ENCODE measurements at regions not wholly inside any gene's neighbourhood (a gene's known extent, or its start where the extent isn't known, plus 50 kb on each side); places are given as distances from the start of the nearest gene placed in this dataset.
"Not testable (repeated sequence)": the region's sequence is repeated elsewhere in the genome, so short reads cannot be mapped to it uniquely, and the experiment has no call there.

DNA sequence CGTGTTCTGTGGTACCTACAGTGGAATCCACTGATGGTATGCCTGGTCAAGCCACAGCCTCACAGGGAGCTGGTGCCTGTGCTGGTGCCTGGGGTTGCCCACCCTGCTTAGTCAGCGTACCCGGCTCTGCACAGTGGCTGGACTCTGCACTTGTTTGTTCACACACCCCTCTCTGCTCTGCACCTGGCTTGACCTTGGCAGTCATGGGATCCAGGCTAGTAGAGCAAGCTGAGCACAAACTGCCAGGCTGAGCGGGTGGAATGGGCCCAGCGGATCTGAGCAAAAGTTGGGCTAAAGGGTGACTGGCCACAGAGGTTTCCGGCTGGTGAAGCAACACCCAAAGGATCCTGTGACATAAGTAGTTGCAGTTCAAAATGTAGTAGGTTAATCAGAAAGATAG is 163.5 kb downstream of the CDH19 start:
- H3K27me3 ChIP-seq (ENCODE audit: control insufficient read depth, insufficient read depth, low read length): no peaks in the 10 kb centered on the region
- H3K4me1 ChIP-seq (ENCODE audit: control insufficient read depth, insufficient read depth, low read length): no peaks in the 10 kb centered on the region
- H3K9ac ChIP-seq (ENCODE audit: low read depth, low read length): no peak overlapping the region
- no peaks in the 10 kb centered on the region for H3K36me3 ChIP-seq (ENCODE audit: control insufficient read depth, insufficient read depth, low read length)
- H3K27ac ChIP-seq (ENCODE audit: low read depth, low read length): no peak overlapping the region
- no peak overlapping the region for H3K4me3 ChIP-seq (ENCODE audit: low read depth, low read length)
- no peaks in the 10 kb centered on the region for H3K9me3 ChIP-seq (ENCODE audit: control insufficient read depth, insufficient read depth, low read length)

DNA sequence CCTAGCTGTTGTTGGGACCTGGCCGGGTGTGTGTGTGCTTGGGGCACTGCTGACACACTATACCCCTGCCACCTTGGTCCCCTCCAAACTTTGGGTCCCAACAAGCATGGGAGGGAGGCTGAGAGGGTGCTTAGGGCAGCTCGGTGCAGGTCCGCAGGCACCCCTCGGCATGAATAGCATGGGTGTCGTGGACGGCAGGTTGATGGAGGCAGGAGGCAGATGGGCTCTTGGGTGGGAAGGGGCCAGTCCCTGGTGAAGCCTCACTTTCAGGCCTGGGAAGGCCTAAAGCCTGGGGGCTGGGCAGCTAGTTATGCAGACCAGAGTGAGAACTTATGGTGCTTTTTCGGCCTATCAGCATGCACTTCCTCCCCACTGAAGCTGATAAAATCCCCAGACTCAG is 164.2 kb downstream of the CDH19 start:
- H3K27ac ChIP-seq (ENCODE audit: low read depth, low read length): no peak overlapping the region
- H3K9ac ChIP-seq (ENCODE audit: low read depth, low read length): no peak overlapping the region
- H3K9me3 ChIP-seq (ENCODE audit: control insufficient read depth, insufficient read depth, low read length): no peaks in the 10 kb centered on the region
- H3K4me3 ChIP-seq (ENCODE audit: low read depth, low read length): no peak overlapping the region
- H3K4me1 ChIP-seq (ENCODE audit: control insufficient read depth, insufficient read depth, low read length): no peaks in the 10 kb centered on the region
- no peaks in the 10 kb centered on the region for H3K27me3 ChIP-seq (ENCODE audit: control insufficient read depth, insufficient read depth, low read length)
- H3K36me3 ChIP-seq (ENCODE audit: control insufficient read depth, insufficient read depth, low read length): no peaks in the 10 kb centered on the region

GRCh38 chr18:66438711-66439536 is 165.0 kb downstream of the CDH19 start:
- Histone ChIP-seq H3K27ac (ENCODE audit: low read depth, low read length) (no peak overlapping the region), H3K27me3 (ENCODE audit: control insufficient read depth, insufficient read depth, low read length) (no peaks in the 10 kb centered on the region), H3K9me3 (ENCODE audit: control insufficient read depth, insufficient read depth, low read length) (no peaks in the 10 kb centered on the region), H3K4me3 (ENCODE audit: low read depth, low read length) (no peak overlapping the region), H3K9ac (ENCODE audit: low read depth, low read length) (no peak overlapping the region), H3K4me1 (ENCODE audit: control insufficient read depth, insufficient read depth, low read length) (no peaks in the 10 kb centered on the region), H3K36me3 (ENCODE audit: control insufficient read depth, insufficient read depth, low read length) (no peaks in the 10 kb centered on the region)

- no peaks in the 10 kb centered on the region for H3K4me1 ChIP-seq (ENCODE audit: control insufficient read depth, insufficient read depth, low read length)
- no peak overlapping the region for H3K4me3 ChIP-seq (ENCODE audit: low read depth, low read length)
- no peak overlapping the region for H3K27ac ChIP-seq (ENCODE audit: low read depth, low read length)
- H3K27me3 ChIP-seq (ENCODE audit: control insufficient read depth, insufficient read depth, low read length): no peaks in the 10 kb centered on the region
- no peaks in the 10 kb centered on the region for H3K9me3 ChIP-seq (ENCODE audit: control insufficient read depth, insufficient read depth, low read length)
- H3K36me3 ChIP-seq (ENCODE audit: control insufficient read depth, insufficient read depth, low read length): no peaks in the 10 kb centered on the region
- H3K9ac ChIP-seq (ENCODE audit: low read depth, low read length): no peak overlapping the region
Measured at GRCh38 chr18:66432636-66433035, 171.3 kb downstream of the CDH19 start.

GRCh38 chr18:66428795-66429194 is 175.1 kb downstream of the CDH19 start:
- H3K9ac ChIP-seq (ENCODE audit: low read depth, low read length): no peak overlapping the region
- no peak overlapping the region for H3K4me3 ChIP-seq (ENCODE audit: low read depth, low read length)
- H3K9me3 ChIP-seq (ENCODE audit: control insufficient read depth, insufficient read depth, low read length): no peaks in the 10 kb centered on the region
- no peaks in the 10 kb centered on the region for H3K36me3 ChIP-seq (ENCODE audit: control insufficient read depth, insufficient read depth, low read length)
- H3K27ac ChIP-seq (ENCODE audit: low read depth, low read length): no peak overlapping the region
- H3K4me1 ChIP-seq (ENCODE audit: control insufficient read depth, insufficient read depth, low read length): no peaks in the 10 kb centered on the region
- no peaks in the 10 kb centered on the region for H3K27me3 ChIP-seq (ENCODE audit: control insufficient read depth, insufficient read depth, low read length)

DNA sequence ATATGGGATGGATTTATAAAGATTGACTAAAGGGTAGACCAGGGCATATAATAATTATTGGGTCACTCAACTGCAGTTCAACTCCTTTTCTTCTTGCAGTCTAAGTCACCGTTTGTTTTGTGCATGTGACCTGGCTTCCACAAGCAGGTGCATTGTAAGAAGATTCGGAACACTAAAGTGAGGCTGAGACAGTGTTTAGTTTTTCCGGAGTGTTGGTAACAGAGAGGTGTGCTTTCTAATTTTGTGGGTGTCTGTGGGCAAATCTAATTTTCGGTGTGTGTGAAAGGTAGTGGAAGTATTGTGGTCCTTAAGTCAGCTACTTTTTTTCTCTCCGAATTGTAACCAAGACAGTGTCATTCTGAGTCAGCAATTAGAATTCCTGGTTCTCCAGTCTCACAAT is 184.5 kb downstream of the CDH19 start:
- no peaks in the 10 kb centered on the region for H3K9me3 ChIP-seq (ENCODE audit: control insufficient read depth, insufficient read depth, low read length)
- H3K9ac ChIP-seq (ENCODE audit: low read depth, low read length): no peak overlapping the region
- H3K4me1 ChIP-seq (ENCODE audit: control insufficient read depth, insufficient read depth, low read length): no peaks in the 10 kb centered on the region
- H3K36me3 ChIP-seq (ENCODE audit: control insufficient read depth, insufficient read depth, low read length): no peaks in the 10 kb centered on the region
- H3K4me3 ChIP-seq (ENCODE audit: low read depth, low read length): no peak overlapping the region
- no peak overlapping the region for H3K27ac ChIP-seq (ENCODE audit: low read depth, low read length)
- no peaks in the 10 kb centered on the region for H3K27me3 ChIP-seq (ENCODE audit: control insufficient read depth, insufficient read depth, low read length)

DNA sequence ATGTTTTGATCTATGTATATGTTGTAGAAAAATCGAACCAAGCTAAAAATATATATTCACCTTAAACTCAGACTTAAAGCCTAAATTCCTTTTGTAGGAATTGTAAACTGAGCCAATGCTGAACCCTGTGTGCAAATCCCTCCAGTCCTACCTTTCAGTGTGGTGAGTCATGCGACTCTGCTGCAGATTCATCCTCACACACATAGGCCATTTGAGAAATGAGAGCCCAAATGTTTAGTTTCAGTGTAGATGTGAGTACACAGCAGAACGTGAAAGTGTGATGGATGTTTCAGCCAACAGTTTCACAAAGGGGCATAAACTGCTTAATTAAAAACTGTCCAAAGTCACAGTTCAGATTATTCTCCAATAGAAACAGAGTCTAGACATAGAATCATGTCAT is 193.2 kb downstream of the CDH19 start:
- Histone ChIP-seq H3K27ac (ENCODE audit: low read depth, low read length) (no peak overlapping the region), H3K27me3 (ENCODE audit: control insufficient read depth, insufficient read depth, low read length) (no peaks in the 10 kb centered on the region), H3K9ac (ENCODE audit: low read depth, low read length) (no peak overlapping the region), H3K4me3 (ENCODE audit: low read depth, low read length) (no peak overlapping the region), H3K36me3 (ENCODE audit: control insufficient read depth, insufficient read depth, low read length) (no peaks in the 10 kb centered on the region), H3K4me1 (ENCODE audit: control insufficient read depth, insufficient read depth, low read length) (peaks cover 6% of the 10 kb centered on the region; the same call in 1 of the 2 replicates), H3K9me3 (ENCODE audit: control insufficient read depth, insufficient read depth, low read length) (no peaks in the 10 kb centered on the region)

DNA sequence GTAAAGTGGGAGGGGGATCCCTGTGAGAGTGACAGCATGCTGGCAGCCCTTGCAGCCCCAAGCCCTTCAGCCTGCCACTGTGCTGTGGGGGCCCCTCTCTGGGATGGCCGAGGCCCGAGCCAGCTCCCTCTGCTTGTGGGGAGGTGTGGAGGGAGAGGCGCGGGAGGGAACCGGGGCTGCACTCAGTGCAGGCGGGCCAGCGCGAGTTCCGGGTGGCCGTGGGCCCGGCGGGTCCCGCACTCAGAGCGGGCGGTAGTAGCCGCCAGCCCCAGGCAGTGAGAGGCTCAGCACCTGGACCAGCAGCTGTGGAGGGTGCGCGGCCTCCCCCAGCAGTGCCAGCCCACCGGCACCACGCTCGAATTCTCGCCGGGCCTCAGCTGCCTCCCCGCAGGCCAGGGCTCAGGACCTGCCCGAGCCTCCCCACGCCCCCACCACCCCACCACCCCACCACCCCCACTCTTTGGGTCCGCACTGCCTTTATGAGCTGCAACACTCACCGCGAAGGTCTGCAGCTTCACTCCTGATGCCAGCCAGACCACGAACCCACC is 208.1 kb downstream of the CDH19 start:
- Histone ChIP-seq H3K4me3 (ENCODE audit: low read depth, low read length) (no peak overlapping the region), H3K36me3 (ENCODE audit: control insufficient read depth, insufficient read depth, low read length) (no peaks in the 10 kb centered on the region), H3K9me3 (ENCODE audit: control insufficient read depth, insufficient read depth, low read length) (peaks cover 22% of the 10 kb centered on the region), H3K27ac (ENCODE audit: low read depth, low read length) (no peak overlapping the region), H3K4me1 (ENCODE audit: control insufficient read depth, insufficient read depth, low read length) (no peaks in the 10 kb centered on the region), H3K9ac (ENCODE audit: low read depth, low read length) (no peak overlapping the region), H3K27me3 (ENCODE audit: control insufficient read depth, insufficient read depth, low read length) (no peaks in the 10 kb centered on the region)

- no peak overlapping the region for H3K27ac ChIP-seq (ENCODE audit: low read depth, low read length)
- no peaks in the 10 kb centered on the region for H3K4me1 ChIP-seq (ENCODE audit: control insufficient read depth, insufficient read depth, low read length)
- no peaks in the 10 kb centered on the region for H3K36me3 ChIP-seq (ENCODE audit: control insufficient read depth, insufficient read depth, low read length)
- H3K9ac ChIP-seq (ENCODE audit: low read depth, low read length): no peak overlapping the region
- no peak overlapping the region for H3K4me3 ChIP-seq (ENCODE audit: low read depth, low read length)
- H3K9me3 ChIP-seq (ENCODE audit: control insufficient read depth, insufficient read depth, low read length): peaks cover 37% of the 10 kb centered on the region
- no peaks in the 10 kb centered on the region for H3K27me3 ChIP-seq (ENCODE audit: control insufficient read depth, insufficient read depth, low read length)
Measured at GRCh38 chr18:66393463-66393862, 210.4 kb downstream of the CDH19 start.

DNA sequence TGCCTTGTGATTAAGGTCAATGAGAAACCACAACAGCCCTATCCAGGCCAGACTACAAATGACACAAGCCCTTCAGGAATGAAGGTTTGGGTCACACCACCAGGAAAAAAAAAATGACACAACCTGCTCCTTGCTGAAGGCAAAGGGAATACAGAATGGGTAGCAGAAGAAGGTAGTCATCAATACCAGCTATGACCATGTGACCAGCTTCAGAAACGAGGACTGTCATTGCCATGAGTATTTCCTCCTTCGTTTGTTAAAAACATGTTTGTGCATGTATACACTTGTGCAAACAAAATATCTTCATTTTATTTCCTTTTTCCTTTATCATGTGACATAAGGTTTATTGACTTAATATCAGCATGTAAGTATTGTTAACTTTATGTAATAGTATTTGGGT is 226.6 kb downstream of the CDH19 start:
- H3K4me3 ChIP-seq (ENCODE audit: low read depth, low read length): no peak overlapping the region
- no peaks in the 10 kb centered on the region for H3K9me3 ChIP-seq (ENCODE audit: control insufficient read depth, insufficient read depth, low read length)
- no peak overlapping the region for H3K9ac ChIP-seq (ENCODE audit: low read depth, low read length)
- no peaks in the 10 kb centered on the region for H3K36me3 ChIP-seq (ENCODE audit: control insufficient read depth, insufficient read depth, low read length)
- no peaks in the 10 kb centered on the region for H3K4me1 ChIP-seq (ENCODE audit: control insufficient read depth, insufficient read depth, low read length)
- H3K27ac ChIP-seq (ENCODE audit: low read depth, low read length): no peak overlapping the region
- H3K27me3 ChIP-seq (ENCODE audit: control insufficient read depth, insufficient read depth, low read length): no peaks in the 10 kb centered on the region

- H3K4me1 ChIP-seq (ENCODE audit: control insufficient read depth, insufficient read depth, low read length); H3K27me3 ChIP-seq (ENCODE audit: control insufficient read depth, insufficient read depth, low read length); H3K36me3 ChIP-seq (ENCODE audit: control insufficient read depth, insufficient read depth, low read length); H3K9ac ChIP-seq (ENCODE audit: low read depth, low read length); H3K9me3 ChIP-seq (ENCODE audit: control insufficient read depth, insufficient read depth, low read length); H3K4me3 ChIP-seq (ENCODE audit: low read depth, low read length); H3K27ac ChIP-seq (ENCODE audit: low read depth, low read length): not testable (repeated sequence)
Measured at GRCh38 chr18:66375391-66375790, 228.5 kb downstream of the CDH19 start.
